ENCODE measurements at regions not wholly inside any gene's neighbourhood (a gene's known extent, or its start where the extent isn't known, plus 50 kb on each side); places are given as distances from the start of the nearest gene placed in this dataset.

GRCh38 chr6:126422912-126423311 lies 83.0 kb downstream of the CENPW start:
- TF ChIP-seq ATF6 (CRISPR knock-in tag; IDR thresholded peaks at IDR 0.05) (no peak), ETV6 (CRISPR knock-in tag; IDR thresholded peaks at IDR 0.05) (no peak), E2F4 (CRISPR knock-in tag; IDR thresholded peaks at IDR 0.05; ENCODE audit: borderline replicate concordance, low read depth) (no peak), RELA (CRISPR knock-in tag; IDR thresholded peaks at IDR 0.05; ENCODE audit: borderline replicate concordance) (no peak), NFE2L1 (CRISPR knock-in tag; IDR thresholded peaks at IDR 0.05) (no peak)
- TF ChIP-seq, protein P1, sequence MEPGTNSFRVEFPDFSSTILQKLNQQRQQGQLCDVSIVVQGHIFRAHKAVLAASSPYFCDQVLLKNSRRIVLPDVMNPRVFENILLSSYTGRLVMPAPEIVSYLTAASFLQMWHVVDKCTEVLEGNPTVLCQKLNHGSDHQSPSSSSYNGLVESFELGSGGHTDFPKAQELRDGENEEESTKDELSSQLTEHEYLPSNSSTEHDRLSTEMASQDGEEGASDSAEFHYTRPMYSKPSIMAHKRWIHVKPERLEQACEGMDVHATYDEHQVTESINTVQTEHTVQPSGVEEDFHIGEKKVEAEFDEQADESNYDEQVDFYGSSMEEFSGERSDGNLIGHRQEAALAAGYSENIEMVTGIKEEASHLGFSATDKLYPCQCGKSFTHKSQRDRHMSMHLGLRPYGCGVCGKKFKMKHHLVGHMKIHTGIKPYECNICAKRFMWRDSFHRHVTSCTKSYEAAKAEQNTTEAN (CRISPR knock-in tag; IDR thresholded peaks at IDR 0.05) = no peak
- TF ChIP-seq, protein P2, sequence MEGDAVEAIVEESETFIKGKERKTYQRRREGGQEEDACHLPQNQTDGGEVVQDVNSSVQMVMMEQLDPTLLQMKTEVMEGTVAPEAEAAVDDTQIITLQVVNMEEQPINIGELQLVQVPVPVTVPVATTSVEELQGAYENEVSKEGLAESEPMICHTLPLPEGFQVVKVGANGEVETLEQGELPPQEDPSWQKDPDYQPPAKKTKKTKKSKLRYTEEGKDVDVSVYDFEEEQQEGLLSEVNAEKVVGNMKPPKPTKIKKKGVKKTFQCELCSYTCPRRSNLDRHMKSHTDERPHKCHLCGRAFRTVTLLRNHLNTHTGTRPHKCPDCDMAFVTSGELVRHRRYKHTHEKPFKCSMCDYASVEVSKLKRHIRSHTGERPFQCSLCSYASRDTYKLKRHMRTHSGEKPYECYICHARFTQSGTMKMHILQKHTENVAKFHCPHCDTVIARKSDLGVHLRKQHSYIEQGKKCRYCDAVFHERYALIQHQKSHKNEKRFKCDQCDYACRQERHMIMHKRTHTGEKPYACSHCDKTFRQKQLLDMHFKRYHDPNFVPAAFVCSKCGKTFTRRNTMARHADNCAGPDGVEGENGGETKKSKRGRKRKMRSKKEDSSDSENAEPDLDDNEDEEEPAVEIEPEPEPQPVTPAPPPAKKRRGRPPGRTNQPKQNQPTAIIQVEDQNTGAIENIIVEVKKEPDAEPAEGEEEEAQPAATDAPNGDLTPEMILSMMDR (IDR thresholded peaks at IDR 0.05) = no peak

Data from WTC11 (cell line).